Lower leg skin (tissue), 4 donors: ENCODE measurements at regions not wholly inside any gene's neighbourhood (a gene's known extent, or its start where the extent isn't known, plus 50 kb on each side); places are given as distances from the start of the nearest gene placed in this dataset.

Source experiments
- DNase-seq, 2 donors: peaks; one replicate each; pipeline ENCODE4 v3.0.0-alpha.2; 2019; ENCODE audit warnings: low spot score in 2 of 2
- H3K4me3 ChIP-seq: fragments of 200-600 bp; sonication (generic); 2 replicates; pipeline ENCODE4 v1.5.1; 2017; ENCODE audit warnings: mild to moderate bottlenecking, low read depth; ENCODE audit not compliant: poor library complexity, severe bottlenecking
- POLR2A ChIP-seq, 2 donors: fragments of 450-650 bp; IDR thresholded peaks; one replicate each; pipeline ENCODE4 v1.6.1; 2016 to 2017; ENCODE audit warnings: antibody characterized with exemption in 2 of 2, mild to moderate bottlenecking in 1 of 2, moderate library complexity in 1 of 2
- WGBS, 2 donors: methylation state at CpG; one replicate each; pipeline ENCODE4 v1.1.5; 2018; 5-methylcytosine and 5-hydroxymethylcytosine counted together
- intact Hi-C: fragments of 100-400 bp; cut with DNase I; formaldehyde crosslinking; loops from one replicate; pipeline ENCODE4 v1.15.0; 2023; ENCODE audit warnings: low total_unique reads
- TF ChIP-seq, protein P1 (sequence below), 3 donors: fragments of 450-650 bp; IDR thresholded peaks; one replicate each; pipeline ENCODE4 v1.5.1; 2016; ENCODE audit warnings: antibody characterized with exemption in 3 of 3, mild to moderate bottlenecking in 3 of 3, moderate library complexity in 2 of 3

DNA sequence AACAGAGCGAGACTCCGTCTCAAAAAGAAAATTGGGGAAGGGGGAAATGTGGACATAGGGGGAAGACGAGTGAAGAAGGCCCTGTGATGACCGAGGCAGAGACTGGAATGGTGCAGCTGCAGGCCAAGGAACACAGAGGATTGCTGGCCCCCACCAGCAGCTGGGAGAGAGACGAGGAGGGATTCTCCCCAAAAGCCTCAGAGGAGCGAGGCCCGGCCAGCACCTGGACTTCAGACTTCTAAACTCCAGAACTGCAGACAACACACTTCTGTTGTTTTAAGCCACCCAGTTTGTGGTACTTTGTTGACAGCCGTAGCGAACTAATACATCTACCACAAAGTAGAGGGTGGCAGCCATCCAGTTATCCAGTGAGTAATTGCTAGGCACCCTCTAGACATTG is 124.6 kb downstream of the ATPSCKMT start:
- H3K4me3 ChIP-seq: no peak overlapping the region
- intact Hi-C loops: no loop called here
- DNase-seq: no peak
- TF ChIP-seq, protein P1, sequence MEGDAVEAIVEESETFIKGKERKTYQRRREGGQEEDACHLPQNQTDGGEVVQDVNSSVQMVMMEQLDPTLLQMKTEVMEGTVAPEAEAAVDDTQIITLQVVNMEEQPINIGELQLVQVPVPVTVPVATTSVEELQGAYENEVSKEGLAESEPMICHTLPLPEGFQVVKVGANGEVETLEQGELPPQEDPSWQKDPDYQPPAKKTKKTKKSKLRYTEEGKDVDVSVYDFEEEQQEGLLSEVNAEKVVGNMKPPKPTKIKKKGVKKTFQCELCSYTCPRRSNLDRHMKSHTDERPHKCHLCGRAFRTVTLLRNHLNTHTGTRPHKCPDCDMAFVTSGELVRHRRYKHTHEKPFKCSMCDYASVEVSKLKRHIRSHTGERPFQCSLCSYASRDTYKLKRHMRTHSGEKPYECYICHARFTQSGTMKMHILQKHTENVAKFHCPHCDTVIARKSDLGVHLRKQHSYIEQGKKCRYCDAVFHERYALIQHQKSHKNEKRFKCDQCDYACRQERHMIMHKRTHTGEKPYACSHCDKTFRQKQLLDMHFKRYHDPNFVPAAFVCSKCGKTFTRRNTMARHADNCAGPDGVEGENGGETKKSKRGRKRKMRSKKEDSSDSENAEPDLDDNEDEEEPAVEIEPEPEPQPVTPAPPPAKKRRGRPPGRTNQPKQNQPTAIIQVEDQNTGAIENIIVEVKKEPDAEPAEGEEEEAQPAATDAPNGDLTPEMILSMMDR (IDR thresholded peaks at IDR 0.05): no peak
- no peak for TF ChIP-seq POLR2A (IDR thresholded peaks at IDR 0.05)
- WGBS, 2 donors: 92 to 96% methylated on average over 8 to 9 of the region's 9 CpGs

DNA sequence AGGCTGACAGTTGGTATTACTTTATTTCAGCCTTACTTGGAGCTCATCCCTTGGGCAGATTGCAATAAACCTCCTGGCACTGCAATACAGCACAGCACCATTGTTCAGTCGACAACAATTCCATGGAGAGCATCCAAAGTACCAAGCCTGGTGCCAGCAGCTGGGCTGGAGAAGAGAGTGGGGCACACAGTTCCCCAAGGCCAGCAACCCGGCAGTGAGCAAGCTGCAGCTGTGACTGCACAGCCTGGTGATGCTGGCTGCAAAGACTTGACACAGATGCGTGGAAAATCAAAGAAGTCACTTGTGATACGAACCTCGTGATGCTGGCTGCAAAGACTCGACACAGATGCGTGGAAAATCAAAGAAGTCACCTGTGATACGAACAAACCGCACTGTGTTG is 125.4 kb downstream of the ATPSCKMT start:
- no peak overlapping the region for H3K4me3 ChIP-seq
- intact Hi-C loops: no loop called here
- WGBS, 2 donors: 60 to 75% methylated on average over 9 of the region's 9 CpGs
- TF ChIP-seq POLR2A (IDR thresholded peaks at IDR 0.05): no peak
- TF ChIP-seq, protein P1 (IDR thresholded peaks at IDR 0.05): no peak
- DNase-seq: no peak

DNA sequence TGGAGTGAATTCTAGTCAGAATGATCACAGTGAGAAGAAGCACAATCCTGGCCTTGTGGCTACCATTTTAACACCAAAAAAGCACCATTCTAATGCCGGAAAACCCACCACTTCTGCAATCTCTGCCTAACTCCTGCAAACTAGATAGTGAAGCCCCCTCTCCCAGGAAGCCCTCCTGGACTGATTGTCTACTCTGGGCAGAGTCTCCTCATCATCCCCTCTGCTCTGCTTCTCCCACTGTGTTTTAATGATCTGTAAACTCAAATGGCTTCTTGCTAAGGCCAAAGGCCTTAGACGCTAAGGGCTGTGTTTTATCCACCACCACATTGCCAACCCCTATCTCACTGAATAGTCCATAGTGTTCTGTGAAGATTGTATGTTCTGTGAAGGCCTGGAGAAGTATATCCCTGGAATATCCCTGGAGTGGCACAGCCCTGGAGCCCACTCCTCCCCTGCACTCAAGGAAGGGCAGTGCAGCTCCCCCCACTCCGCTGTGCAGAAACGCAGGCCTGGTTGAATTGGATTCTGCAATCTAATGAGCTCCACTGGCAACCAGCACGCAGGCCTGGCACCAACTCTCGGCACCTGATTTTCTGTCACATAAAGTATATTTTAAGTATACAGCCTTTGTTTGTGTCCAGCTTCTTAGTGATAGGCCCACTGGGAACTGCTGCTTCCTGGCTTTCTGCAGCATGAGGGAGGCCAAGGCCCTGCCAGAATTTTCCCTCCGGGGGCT is 126.3 kb downstream of the ATPSCKMT start:
- WGBS, 2 donors: 77 to 82% methylated on average over 7 of the region's 7 CpGs
- TF ChIP-seq, protein P1 (IDR thresholded peaks at IDR 0.05): no peak
- no peak for TF ChIP-seq POLR2A (IDR thresholded peaks at IDR 0.05)
- no peak for DNase-seq
- H3K4me3 ChIP-seq: no peak overlapping the region
- intact Hi-C loops: no loop called here

DNA sequence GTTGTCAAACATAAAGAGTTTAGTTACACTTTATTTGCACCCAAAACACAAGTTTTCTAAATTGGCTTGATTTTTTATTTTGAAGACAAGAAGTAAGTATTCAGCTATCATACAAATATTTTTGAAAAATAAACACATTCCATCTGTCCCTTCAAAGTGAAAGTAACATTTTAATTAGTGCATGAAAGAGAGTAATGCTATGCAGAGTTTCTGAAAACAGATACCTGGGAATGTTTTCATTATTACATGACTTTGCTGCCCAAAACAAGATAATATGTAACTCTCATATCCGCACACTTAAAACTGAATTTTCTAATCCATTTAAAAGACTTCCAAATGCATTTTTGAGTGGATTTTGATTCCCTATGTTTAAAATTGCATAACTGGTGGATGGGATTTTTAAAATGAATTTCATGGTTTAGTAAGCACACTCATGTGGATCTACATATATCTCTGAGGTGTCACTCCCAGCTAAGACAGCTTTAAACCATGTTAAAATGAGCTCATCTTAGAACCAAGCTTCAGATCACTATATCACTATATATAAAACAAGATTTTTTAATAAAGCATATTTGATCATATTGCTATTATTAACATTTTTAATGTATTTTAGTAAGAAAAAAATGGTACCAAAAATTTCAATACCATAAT is 127.5 kb downstream of the ATPSCKMT start:
- H3K4me3 ChIP-seq: no peak overlapping the region
- no peak for TF ChIP-seq POLR2A (IDR thresholded peaks at IDR 0.05)
- TF ChIP-seq, protein P1 (IDR thresholded peaks at IDR 0.05): no peak
- intact Hi-C loops: no loop called here
- WGBS, 2 donors: 80 to 91% methylated on average over 1 of the region's 1 CpG
- no peak for DNase-seq

GRCh38 chr5:10120934-10121333 is 128.8 kb downstream of the ATPSCKMT start:
- DNase-seq: no peak
- TF ChIP-seq, protein P1 (IDR thresholded peaks at IDR 0.05): no peak
- TF ChIP-seq POLR2A (IDR thresholded peaks at IDR 0.05): no peak
- H3K4me3 ChIP-seq: no peak overlapping the region
- intact Hi-C loops: no loop called here
- WGBS, 2 donors: 92 to 98% methylated on average over 7 of the region's 7 CpGs
